Psoas muscle (tissue), 7 donors: ENCODE measurements at regions not wholly inside any gene's neighbourhood (a gene's known extent, or its start where the extent isn't known, plus 50 kb on each side); places are given as distances from the start of the nearest gene placed in this dataset.

Experiments used
- ATAC-seq, 4 donors: fragments of 200-7000 bp; cut with Tn5 transposase; one replicate each; pipeline ENCODE4 v1.9.1; 2020; ENCODE audit warnings: moderate library complexity in 3 of 4, mild to moderate bottlenecking in 2 of 4
- DNase-seq, 2 donors: peaks; one replicate each; pipeline ENCODE4 v3.0.0-alpha.2; 2020
- H3K27ac ChIP-seq: fragments of 200-600 bp; one replicate; pipeline ENCODE4 v1.8.0; 2022
- H3K27me3 ChIP-seq, 3 donors: fragments of 200-600 bp in 1 of 3; one replicate each; pipeline versions ENCODE4 v1.6.1 to v1.8.0; 2013 to 2022; ENCODE audit warnings: low read length in 2 of 3, mild to moderate bottlenecking in 2 of 3, moderate library complexity in 1 of 3; ENCODE audit not compliant: insufficient read depth in 3 of 3
- H3K36me3 ChIP-seq, 2 donors: fragments of 200-600 bp in 1 of 2; one replicate each; pipeline versions ENCODE4 v1.6.1 to v1.8.0; 2013 to 2022; ENCODE audit warnings: low read depth in 1 of 2, mild to moderate bottlenecking in 1 of 2, moderate library complexity in 1 of 2; ENCODE audit not compliant: insufficient read depth in 1 of 2
- H3K4me1 ChIP-seq: fragments of 200-600 bp; one replicate; pipeline ENCODE4 v1.8.0; 2022
- H3K4me3 ChIP-seq: fragments of 200-600 bp; one replicate; pipeline ENCODE4 v1.8.0; 2022; ENCODE audit warnings: mild to moderate bottlenecking
- H3K9me3 ChIP-seq: fragments of 200-600 bp; one replicate; pipeline ENCODE4 v1.8.0; 2022
- WGBS, 3 donors: extraction: QIAGEN DNeasy Blood & Tissue Kit; methylation state at CpG; one replicate each; pipeline versions ENCODE4 v1.1.6 to v1.1.7; 2013; 5-methylcytosine and 5-hydroxymethylcytosine counted together
- intact Hi-C, 2 donors: fragments of 100-400 bp; cut with DNase I; formaldehyde crosslinking; loops; one replicate each; pipeline versions ENCODE4 v1.11.0 to v1.14.2; 2022
- TF ChIP-seq, protein P1 (sequence below): fragments of 200-600 bp; IDR thresholded peaks from one replicate; pipeline ENCODE4 v1.8.0; 2022; ENCODE audit warnings: antibody characterized with exemption
- donor health status: healthy with polysubstance abuse.
- donor health status: DM: no; HTN: no; CAD: no; lungs with moderate emphysema.
- donor health status: Bipolar disorder and iron deficiency.
- donor health status: healthy.
- donor health status: DM: yes; HTN: yes; CAD: no.
- donor health status: DM: no; HTN: no; CAD: no.
- donor health status: DM: yes; HTN: yes; CAD: no.

GRCh38 chr7:131104596-131105293 lies 222.9 kb upstream of the MKLN1 start:
- WGBS, 3 donors: 42 to 76% (median 46%) methylated on average over 12 of the region's 12 CpGs
- intact Hi-C loops: loop anchor here in 1 of 2 donors (5.0 to 10.0 kb wide), 2 partner anchors 200 to 212 kb away; no protein-coding TSS in a partner anchor

GRCh38 chr7:131105294-131105798 lies 222.3 kb upstream of the MKLN1 start:
- no peaks in the 10 kb centered on the region for H3K27me3 ChIP-seq

More at GRCh38 chr7:131104596-131105293, 222.9 kb upstream of the MKLN1 start:
- Histone ChIP-seq H3K4me3 (peak overlapping the region; percentile 98), H3K4me1 (peaks cover 59% of the 10 kb centered on the region), H3K27me3 (no peaks in the 10 kb centered on the region), H3K36me3 (peaks cover 4 to 57% of the 10 kb centered on the region in 2 donors), H3K9me3 (no peaks in the 10 kb centered on the region), H3K27ac (peak overlapping the region; percentile 96)
- DNase-seq (no peak), ATAC-seq (no peak)
- TF ChIP-seq, protein P1, sequence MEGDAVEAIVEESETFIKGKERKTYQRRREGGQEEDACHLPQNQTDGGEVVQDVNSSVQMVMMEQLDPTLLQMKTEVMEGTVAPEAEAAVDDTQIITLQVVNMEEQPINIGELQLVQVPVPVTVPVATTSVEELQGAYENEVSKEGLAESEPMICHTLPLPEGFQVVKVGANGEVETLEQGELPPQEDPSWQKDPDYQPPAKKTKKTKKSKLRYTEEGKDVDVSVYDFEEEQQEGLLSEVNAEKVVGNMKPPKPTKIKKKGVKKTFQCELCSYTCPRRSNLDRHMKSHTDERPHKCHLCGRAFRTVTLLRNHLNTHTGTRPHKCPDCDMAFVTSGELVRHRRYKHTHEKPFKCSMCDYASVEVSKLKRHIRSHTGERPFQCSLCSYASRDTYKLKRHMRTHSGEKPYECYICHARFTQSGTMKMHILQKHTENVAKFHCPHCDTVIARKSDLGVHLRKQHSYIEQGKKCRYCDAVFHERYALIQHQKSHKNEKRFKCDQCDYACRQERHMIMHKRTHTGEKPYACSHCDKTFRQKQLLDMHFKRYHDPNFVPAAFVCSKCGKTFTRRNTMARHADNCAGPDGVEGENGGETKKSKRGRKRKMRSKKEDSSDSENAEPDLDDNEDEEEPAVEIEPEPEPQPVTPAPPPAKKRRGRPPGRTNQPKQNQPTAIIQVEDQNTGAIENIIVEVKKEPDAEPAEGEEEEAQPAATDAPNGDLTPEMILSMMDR: no peak

GRCh38 chr7:131105799-131106680 lies 221.6 kb upstream of the MKLN1 start:
- WGBS, 3 donors: 1% methylated on average over 35 to 110 of the region's 110 CpGs
- H3K4me1 ChIP-seq: peaks cover 48% of the 10 kb centered on the region

More at GRCh38 chr7:131105294-131105798, 222.3 kb upstream of the MKLN1 start:
- ATAC-seq: no peak
- H3K4me1 ChIP-seq: peaks cover 53% of the 10 kb centered on the region
- intact Hi-C loops: loop anchor here in 1 of 2 donors (5.0 to 10.0 kb wide), 2 partner anchors 199 to 213 kb away; no protein-coding TSS in a partner anchor
- peaks cover 4 to 51% of the 10 kb centered on the region in 2 donors for H3K36me3 ChIP-seq
- TF ChIP-seq, protein P1: no peak
- peak overlapping the region; percentile 98 for H3K4me3 ChIP-seq
- WGBS, 3 donors: 1 to 4% (median 2%) methylated on average over 14 to 24 of the region's 24 CpGs
- H3K9me3 ChIP-seq: no peaks in the 10 kb centered on the region
- no peak for DNase-seq
- peak overlapping the region; percentile 96 for H3K27ac ChIP-seq

DNA sequence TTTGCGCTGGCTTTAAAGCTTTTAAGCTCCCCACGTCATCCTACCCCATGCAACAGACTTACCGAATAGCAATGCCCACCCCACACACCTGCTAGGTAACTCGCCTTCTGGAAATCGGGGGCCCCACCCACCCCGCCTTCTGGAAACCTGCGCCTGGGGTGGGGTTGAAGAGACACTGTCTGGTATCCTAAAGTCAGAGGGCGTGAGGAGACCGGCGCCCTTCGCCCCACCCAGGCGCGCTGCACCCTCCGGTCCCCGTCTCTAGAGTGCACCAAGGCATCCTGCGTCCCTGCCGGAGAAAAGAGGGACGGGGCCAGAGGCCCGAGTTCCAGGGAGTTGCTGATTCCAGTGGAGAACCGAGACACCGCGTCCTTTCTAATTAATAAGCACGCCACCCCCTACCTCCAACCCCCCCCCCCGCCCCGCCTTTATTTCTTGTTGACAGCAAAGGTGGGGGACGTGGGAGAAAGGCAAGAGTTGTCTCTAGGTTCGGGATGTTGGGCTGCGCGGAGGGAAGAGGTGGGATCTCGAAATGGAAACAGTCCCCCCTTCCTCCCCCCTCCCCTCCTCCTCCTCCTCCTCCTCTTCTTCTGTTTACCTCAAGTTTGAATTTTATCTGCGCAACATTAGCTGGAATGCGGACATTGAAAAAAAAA lies 220.9 kb upstream of the MKLN1 start:
- Histone ChIP-seq H3K4me3 (peak overlapping the region; percentile 98), H3K27ac (peak overlapping the region; percentile 96), H3K9me3 (no peaks in the 10 kb centered on the region), H3K4me1 (peaks cover 45% of the 10 kb centered on the region), H3K27me3 (no peaks in the 10 kb centered on the region), H3K36me3 (peaks cover 4 to 37% of the 10 kb centered on the region in 2 donors)
- ATAC-seq: peak in 2 of 4 donors; percentile 9 to 12
- DNase-seq: peak; percentile 56 to 77
- 0 to 1% (median 0%) methylated on average over 27 to 32 of the region's 32 CpGs for WGBS, 3 donors
- intact Hi-C loops: loop anchor here in 1 of 2 donors (5.0 to 10.0 kb wide), 2 partner anchors 198 to 215 kb away; no protein-coding TSS in a partner anchor
- TF ChIP-seq, protein P1: no peak

More at GRCh38 chr7:131105799-131106680, 221.6 kb upstream of the MKLN1 start:
- DNase-seq (peak; percentile 86 to 92), ATAC-seq (peak; percentile 23 to 51 (median 38))
- Histone ChIP-seq H3K36me3 (peaks cover 4 to 44% of the 10 kb centered on the region in 2 donors), H3K27ac (peak overlapping the region; percentile 96), H3K4me3 (peak overlapping the region; percentile 98), H3K9me3 (no peaks in the 10 kb centered on the region), H3K27me3 (no peaks in the 10 kb centered on the region)
- intact Hi-C loops: loop anchor here in 1 of 2 donors (5.0 to 10.0 kb wide), 2 partner anchors 199 to 214 kb away; no protein-coding TSS in a partner anchor
- TF ChIP-seq, protein P1: no peak
